ENCODE measurements at regions not wholly inside any gene's neighbourhood (a gene's known extent, or its start where the extent isn't known, plus 50 kb on each side); places are given as distances from the start of the nearest gene placed in this dataset.

DNA sequence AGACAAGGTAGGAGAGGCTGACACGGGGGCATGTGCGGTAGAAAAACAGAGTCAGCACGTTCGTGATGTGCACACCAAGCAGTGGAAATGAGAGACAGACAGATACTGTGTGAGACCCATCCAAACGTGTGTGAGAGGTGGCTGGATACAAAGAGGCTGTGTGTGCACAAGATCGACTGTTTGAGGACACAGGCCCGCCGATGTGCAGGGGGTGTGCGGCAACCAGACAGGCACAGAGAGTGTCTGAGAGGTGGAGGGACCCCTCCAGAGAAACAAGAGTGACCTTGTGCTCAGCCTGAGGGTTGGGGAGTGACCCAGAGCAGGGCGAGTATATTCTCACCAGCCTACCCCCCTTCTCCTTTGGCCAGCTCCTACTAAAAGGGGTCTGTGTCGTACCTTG, 97.8 kb upstream of the IPO9 start (continued):
- TF ChIP-seq, protein P1, sequence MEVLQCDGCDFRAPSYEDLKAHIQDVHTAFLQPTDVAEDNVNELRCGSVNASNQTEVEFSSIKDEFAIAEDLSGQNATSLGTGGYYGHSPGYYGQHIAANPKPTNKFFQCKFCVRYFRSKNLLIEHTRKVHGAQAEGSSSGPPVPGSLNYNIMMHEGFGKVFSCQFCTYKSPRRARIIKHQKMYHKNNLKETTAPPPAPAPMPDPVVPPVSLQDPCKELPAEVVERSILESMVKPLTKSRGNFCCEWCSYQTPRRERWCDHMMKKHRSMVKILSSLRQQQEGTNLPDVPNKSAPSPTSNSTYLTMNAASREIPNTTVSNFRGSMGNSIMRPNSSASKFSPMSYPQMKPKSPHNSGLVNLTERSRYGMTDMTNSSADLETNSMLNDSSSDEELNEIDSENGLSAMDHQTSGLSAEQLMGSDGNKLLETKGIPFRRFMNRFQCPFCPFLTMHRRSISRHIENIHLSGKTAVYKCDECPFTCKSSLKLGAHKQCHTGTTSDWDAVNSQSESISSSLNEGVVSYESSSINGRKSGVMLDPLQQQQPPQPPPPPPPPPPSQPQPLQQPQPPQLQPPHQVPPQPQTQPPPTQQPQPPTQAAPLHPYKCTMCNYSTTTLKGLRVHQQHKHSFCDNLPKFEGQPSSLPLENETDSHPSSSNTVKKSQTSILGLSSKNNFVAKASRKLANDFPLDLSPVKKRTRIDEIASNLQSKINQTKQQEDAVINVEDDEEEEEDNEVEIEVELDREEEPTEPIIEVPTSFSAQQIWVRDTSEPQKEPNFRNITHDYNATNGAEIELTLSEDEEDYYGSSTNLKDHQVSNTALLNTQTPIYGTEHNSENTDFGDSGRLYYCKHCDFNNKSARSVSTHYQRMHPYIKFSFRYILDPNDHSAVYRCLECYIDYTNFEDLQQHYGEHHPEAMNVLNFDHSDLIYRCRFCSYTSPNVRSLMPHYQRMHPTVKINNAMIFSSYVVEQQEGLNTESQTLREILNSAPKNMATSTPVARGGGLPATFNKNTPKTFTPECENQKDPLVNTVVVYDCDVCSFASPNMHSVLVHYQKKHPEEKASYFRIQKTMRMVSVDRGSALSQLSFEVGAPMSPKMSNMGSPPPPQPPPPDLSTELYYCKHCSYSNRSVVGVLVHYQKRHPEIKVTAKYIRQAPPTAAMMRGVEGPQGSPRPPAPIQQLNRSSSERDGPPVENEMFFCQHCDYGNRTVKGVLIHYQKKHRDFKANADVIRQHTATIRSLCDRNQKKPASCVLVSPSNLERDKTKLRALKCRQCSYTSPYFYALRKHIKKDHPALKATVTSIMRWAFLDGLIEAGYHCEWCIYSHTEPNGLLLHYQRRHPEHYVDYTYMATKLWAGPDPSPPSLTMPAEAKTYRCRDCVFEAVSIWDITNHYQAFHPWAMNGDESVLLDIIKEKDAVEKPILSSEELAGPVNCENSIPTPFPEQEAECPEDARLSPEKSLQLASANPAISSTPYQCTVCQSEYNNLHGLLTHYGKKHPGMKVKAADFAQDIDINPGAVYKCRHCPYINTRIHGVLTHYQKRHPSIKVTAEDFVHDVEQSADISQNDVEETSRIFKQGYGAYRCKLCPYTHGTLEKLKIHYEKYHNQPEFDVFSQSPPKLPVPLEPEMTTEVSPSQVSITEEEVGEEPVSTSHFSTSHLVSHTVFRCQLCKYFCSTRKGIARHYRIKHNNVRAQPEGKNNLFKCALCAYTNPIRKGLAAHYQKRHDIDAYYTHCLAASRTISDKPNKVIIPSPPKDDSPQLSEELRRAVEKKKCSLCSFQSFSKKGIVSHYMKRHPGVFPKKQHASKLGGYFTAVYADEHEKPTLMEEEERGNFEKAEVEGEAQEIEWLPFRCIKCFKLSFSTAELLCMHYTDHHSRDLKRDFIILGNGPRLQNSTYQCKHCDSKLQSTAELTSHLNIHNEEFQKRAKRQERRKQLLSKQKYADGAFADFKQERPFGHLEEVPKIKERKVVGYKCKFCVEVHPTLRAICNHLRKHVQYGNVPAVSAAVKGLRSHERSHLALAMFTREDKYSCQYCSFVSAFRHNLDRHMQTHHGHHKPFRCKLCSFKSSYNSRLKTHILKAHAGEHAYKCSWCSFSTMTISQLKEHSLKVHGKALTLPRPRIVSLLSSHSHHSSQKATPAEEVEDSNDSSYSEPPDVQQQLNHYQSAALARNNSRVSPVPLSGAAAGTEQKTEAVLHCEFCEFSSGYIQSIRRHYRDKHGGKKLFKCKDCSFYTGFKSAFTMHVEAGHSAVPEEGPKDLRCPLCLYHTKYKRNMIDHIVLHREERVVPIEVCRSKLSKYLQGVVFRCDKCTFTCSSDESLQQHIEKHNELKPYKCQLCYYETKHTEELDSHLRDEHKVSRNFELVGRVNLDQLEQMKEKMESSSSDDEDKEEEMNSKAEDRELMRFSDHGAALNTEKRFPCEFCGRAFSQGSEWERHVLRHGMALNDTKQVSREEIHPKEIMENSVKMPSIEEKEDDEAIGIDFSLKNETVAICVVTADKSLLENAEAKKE (CRISPR knock-in tag; IDR thresholded peaks at IDR 0.05): no peak
- TF ChIP-seq EZH2 (IDR thresholded peaks at IDR 0.05; ENCODE audit: low read depth, unreplicated experiment) (no peak), NANOG (IDR thresholded peaks at IDR 0.05; ENCODE audit: borderline replicate concordance) (no peak), REST (IDR thresholded peaks at IDR 0.05; ENCODE audit: unreplicated experiment) (no peak)

- Histone ChIP-seq H3K27ac (ENCODE audit: low read depth) (no peak overlapping the region), H3F3A (replicated peaks; ENCODE audit: low read depth) (no peaks in the 10 kb centered on the region), H4K20me1 (replicated peaks; ENCODE audit: insufficient read depth) (0 out of 2 replicates have a peak, but pooled peaks cover 5% of the 10 kb centered on the region), H2AFZ (no peak overlapping the region), H3K79me2 (replicated peaks; ENCODE audit: insufficient read depth) (peaks cover 4% of the 10 kb centered on the region), H3K27me3 (ENCODE audit: insufficient read depth) (no peaks in the 10 kb centered on the region), H3K9me2 (ENCODE audit: insufficient read depth) (no peaks in the 10 kb centered on the region), H3K4me3 (no peak overlapping the region), H3K4me1 (ENCODE audit: insufficient read depth) (peaks cover 13% of the 10 kb centered on the region), H3K36me3 (ENCODE audit: insufficient read depth) (no peaks in the 10 kb centered on the region), H3K4me2 (no peak overlapping the region)
- no peak overlapping the region for H3K4me3 Mint-ChIP-seq
- DNase-seq (ENCODE audit: low spot score) (no peak), ATAC-seq (no peak)
- H3K36me3 Mint-ChIP-seq (ENCODE audit: low read depth): no peaks in the 10 kb centered on the region; the same call in 2 of the 3 replicates
- H3K9me3 Mint-ChIP-seq: no peaks in the 10 kb centered on the region
- H3K27me3 Mint-ChIP-seq (ENCODE audit: insufficient read depth, low read depth, poor library complexity): peaks cover 5% of the 10 kb centered on the region
- peaks cover 26% of the 10 kb centered on the region for H3K4me1 Mint-ChIP-seq
- H3K27ac Mint-ChIP-seq: no peak overlapping the region
- TF ChIP-seq EZH2phosphoT487 (IDR thresholded peaks at IDR 0.05; ENCODE audit: unreplicated experiment) (no peak), ZNF331 (CRISPR knock-in tag; IDR thresholded peaks at IDR 0.05; ENCODE audit: low read depth) (no peak)
- TF ChIP-seq, protein P1 (CRISPR knock-in tag; IDR thresholded peaks at IDR 0.05): no peak
Measured at GRCh38 chr1:201731592-201731991, 97.4 kb upstream of the IPO9 start.
